ENCODE measurements at regions not wholly inside any gene's neighbourhood (a gene's known extent, or its start where the extent isn't known, plus 50 kb on each side); places are given as distances from the start of the nearest gene placed in this dataset.

- Histone ChIP-seq H3K9me2 (replicated peaks; ENCODE audit: control insufficient read depth, low read length) (no peaks in the 10 kb centered on the region), H3K4me3 (ENCODE audit: low read length) (no peak overlapping the region), H3K27ac (ENCODE audit: low read depth, low read length) (no peak overlapping the region), H3K36me3 (ENCODE audit: control insufficient read depth, low read length) (no peaks in the 10 kb centered on the region), H3K27me3 (ENCODE audit: control insufficient read depth, low read length) (no peaks in the 10 kb centered on the region), H3K4me2 (ENCODE audit: low read length) (no peak overlapping the region), H3K9me3 (ENCODE audit: control insufficient read depth, insufficient read depth, low read length) (peaks cover 5% of the 10 kb centered on the region; the same call in 1 of the 2 replicates), H3K4me1 (ENCODE audit: control insufficient read depth, low read length) (no peaks in the 10 kb centered on the region), H3K79me2 (ENCODE audit: control insufficient read depth, low read length) (no peaks in the 10 kb centered on the region), H4K20me1 (ENCODE audit: control insufficient read depth, insufficient read depth, low read depth, low read length) (no peaks in the 10 kb centered on the region), H3F3A (ENCODE audit: control insufficient read depth, insufficient read depth) (no peaks in the 10 kb centered on the region)
- TF ChIP-seq, protein P1, sequence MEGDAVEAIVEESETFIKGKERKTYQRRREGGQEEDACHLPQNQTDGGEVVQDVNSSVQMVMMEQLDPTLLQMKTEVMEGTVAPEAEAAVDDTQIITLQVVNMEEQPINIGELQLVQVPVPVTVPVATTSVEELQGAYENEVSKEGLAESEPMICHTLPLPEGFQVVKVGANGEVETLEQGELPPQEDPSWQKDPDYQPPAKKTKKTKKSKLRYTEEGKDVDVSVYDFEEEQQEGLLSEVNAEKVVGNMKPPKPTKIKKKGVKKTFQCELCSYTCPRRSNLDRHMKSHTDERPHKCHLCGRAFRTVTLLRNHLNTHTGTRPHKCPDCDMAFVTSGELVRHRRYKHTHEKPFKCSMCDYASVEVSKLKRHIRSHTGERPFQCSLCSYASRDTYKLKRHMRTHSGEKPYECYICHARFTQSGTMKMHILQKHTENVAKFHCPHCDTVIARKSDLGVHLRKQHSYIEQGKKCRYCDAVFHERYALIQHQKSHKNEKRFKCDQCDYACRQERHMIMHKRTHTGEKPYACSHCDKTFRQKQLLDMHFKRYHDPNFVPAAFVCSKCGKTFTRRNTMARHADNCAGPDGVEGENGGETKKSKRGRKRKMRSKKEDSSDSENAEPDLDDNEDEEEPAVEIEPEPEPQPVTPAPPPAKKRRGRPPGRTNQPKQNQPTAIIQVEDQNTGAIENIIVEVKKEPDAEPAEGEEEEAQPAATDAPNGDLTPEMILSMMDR (IDR thresholded peaks at IDR 0.05; ENCODE audit: low read depth, low read length, poor library complexity, severe bottlenecking): no peak
- TF ChIP-seq EZH2phosphoT487 (IDR thresholded peaks at IDR 0.05; ENCODE audit: borderline replicate concordance, low read length): no peak
Measured at GRCh38 chr2:2914252-2914651, 463.4 kb downstream of the EIPR1 start.

DNA sequence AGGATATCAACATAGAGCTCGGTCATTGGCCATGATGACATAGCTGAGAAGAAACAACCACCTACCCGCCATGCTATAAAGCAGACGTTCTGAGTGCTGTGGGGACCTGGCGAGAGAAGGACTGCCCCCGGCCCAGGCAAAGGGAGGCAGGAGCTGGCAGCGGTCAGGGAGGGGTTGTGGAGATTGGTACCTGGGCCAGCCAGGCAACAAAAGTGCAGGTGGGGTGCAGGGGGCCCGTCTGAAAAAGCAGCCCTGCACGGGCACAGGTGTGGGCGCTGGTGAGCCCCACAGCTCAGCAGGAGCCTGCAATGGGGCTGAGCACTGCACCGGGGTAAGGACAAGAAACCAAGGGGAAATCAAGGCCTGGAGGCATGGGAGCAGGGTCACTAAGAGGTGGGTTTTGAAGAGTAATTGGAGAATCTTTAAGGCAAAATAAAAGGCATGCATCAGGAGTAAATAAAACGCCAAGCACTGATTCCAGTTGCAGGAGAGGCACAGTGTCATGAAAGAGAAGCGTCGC lies 464.0 kb downstream of the EIPR1 start:
- TF ChIP-seq EZH2phosphoT487 (IDR thresholded peaks at IDR 0.05; ENCODE audit: borderline replicate concordance, low read length): no peak
- TF ChIP-seq, protein P1 (IDR thresholded peaks at IDR 0.05; ENCODE audit: low read depth, low read length, poor library complexity, severe bottlenecking): no peak
- no peaks in the 10 kb centered on the region for H3K27me3 ChIP-seq (ENCODE audit: control insufficient read depth, low read length)

GRCh38 chr2:2912731-2913130 lies 464.9 kb downstream of the EIPR1 start:
- no peaks in the 10 kb centered on the region for H3K27me3 ChIP-seq (ENCODE audit: control insufficient read depth, low read length)
- no peaks in the 10 kb centered on the region for H3K36me3 ChIP-seq (ENCODE audit: control insufficient read depth, low read length)
- H3K9me3 ChIP-seq (ENCODE audit: control insufficient read depth, insufficient read depth, low read length): peaks cover 5% of the 10 kb centered on the region; the same call in 1 of the 2 replicates
- H3K9me2 ChIP-seq (replicated peaks; ENCODE audit: control insufficient read depth, low read length): no peaks in the 10 kb centered on the region
- no peaks in the 10 kb centered on the region for H4K20me1 ChIP-seq (ENCODE audit: control insufficient read depth, insufficient read depth, low read depth, low read length)
- no peak overlapping the region for H3K27ac ChIP-seq (ENCODE audit: low read depth, low read length)
- no peaks in the 10 kb centered on the region for H3K79me2 ChIP-seq (ENCODE audit: control insufficient read depth, low read length)
- H3K4me1 ChIP-seq (ENCODE audit: control insufficient read depth, low read length): no peaks in the 10 kb centered on the region
- no peak overlapping the region for H3K4me3 ChIP-seq (ENCODE audit: low read length)
- no peak for TF ChIP-seq EZH2phosphoT487 (IDR thresholded peaks at IDR 0.05; ENCODE audit: borderline replicate concordance, low read length)
- TF ChIP-seq, protein P1 (IDR thresholded peaks at IDR 0.05; ENCODE audit: low read depth, low read length, poor library complexity, severe bottlenecking): no peak
- H3F3A ChIP-seq (ENCODE audit: control insufficient read depth, insufficient read depth): no peaks in the 10 kb centered on the region
- H3K4me2 ChIP-seq (ENCODE audit: low read length): no peak overlapping the region

More for the DNA sequence above, 464.0 kb downstream of the EIPR1 start:
- Histone ChIP-seq H3K9me2 (replicated peaks; ENCODE audit: control insufficient read depth, low read length) (no peaks in the 10 kb centered on the region), H3K36me3 (ENCODE audit: control insufficient read depth, low read length) (no peaks in the 10 kb centered on the region), H3K79me2 (ENCODE audit: control insufficient read depth, low read length) (no peaks in the 10 kb centered on the region), H4K20me1 (ENCODE audit: control insufficient read depth, insufficient read depth, low read depth, low read length) (no peaks in the 10 kb centered on the region), H3K9me3 (ENCODE audit: control insufficient read depth, insufficient read depth, low read length) (peaks cover 5% of the 10 kb centered on the region; the same call in 1 of the 2 replicates), H3K4me1 (ENCODE audit: control insufficient read depth, low read length) (no peaks in the 10 kb centered on the region), H3K27ac (ENCODE audit: low read depth, low read length) (no peak overlapping the region), H3K4me3 (ENCODE audit: low read length) (no peak overlapping the region), H3K4me2 (ENCODE audit: low read length) (no peak overlapping the region), H3F3A (ENCODE audit: control insufficient read depth, insufficient read depth) (no peaks in the 10 kb centered on the region)

Measured in DOHH2 (cell line).